Cerebellar cortex (tissue), 1 donor: ENCODE measurements at regions not wholly inside any gene's neighbourhood (a gene's known extent, or its start where the extent isn't known, plus 50 kb on each side); places are given as distances from the start of the nearest gene placed in this dataset.

Experiments used
- DNase-seq: peaks from one replicate; pipeline ENCODE4 v3.0.0-alpha.2; 2015; ENCODE audit warnings: low spot score

DNA sequence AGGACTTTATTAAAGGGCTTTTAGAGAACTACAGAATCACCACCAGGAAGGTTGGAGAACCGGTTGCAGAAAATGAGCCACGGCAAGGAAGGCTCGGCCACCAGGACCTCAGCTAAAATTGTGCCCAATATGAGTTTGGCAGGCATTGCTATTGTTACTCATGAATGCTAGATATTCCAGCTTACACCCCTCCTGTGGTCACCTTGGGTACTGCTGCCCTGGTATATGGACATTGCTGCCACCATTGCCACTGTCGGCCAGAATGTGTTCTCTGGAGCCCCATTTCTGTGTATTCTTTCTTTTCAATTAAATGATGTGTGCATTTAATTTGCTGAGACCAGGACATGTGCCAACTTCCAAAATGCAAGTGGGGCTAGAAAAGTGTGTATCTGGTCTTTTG lies 626.7 kb upstream of the BOD1L1 start:
- peak; percentile 20 for DNase-seq

DNA sequence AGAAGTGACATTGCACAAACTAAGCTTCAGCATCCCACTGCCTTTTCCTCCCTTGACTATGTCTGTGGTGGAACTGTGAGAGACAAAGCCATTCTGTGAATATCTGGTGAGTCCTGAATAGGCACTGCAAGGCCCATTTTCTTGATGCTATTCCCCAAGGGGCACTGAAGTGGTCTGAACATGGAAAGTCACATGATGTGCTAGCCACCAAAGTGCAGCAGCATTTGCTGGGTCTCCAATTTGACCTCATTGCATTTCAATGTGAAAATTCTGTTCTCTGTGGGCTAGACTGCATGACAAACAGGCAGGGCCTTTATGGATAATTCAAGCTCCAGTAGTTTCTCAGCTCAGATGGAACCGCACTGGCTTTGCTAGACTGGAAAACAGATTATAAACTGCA lies 627.4 kb upstream of the BOD1L1 start:
- peak; percentile 6 for DNase-seq

DNA sequence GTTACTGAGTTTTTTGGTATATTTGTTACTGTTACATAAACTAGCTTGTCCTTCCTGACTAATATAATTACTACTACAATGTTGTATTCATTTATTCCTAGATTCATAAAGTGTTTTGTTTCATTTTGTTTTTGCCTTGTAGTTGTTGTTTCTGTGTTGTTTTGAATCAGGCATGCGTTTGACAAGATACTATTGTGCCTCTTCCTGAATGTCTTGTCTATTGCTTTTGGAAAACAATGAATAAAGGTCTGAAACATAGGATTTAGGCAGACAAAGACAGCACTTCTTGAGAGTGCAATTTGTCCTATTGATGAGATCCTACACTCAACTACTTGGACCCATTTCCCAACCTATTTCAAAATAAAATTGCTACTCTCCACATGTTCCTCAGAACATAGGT lies 630.4 kb upstream of the BOD1L1 start:
- no peak for DNase-seq

DNA sequence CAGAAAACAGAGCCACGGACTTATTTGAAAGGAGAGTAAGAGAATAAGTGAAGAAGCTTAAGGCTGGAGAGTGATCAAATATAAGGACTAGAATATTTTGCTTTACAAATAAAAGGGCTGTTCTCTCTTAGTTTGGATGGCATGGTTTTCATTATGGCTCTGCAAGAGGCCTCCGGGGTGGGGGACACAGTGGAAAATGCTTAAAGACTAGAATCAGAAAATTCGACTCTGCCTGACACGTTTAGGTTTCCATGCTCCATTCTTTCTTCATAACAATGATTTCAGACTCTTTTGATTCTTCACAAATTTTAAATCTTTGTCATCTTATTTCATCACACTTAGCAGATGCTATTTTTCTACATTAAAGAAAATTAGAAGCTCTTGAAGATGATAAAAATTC lies 632.4 kb upstream of the BOD1L1 start:
- no peak for DNase-seq

DNA sequence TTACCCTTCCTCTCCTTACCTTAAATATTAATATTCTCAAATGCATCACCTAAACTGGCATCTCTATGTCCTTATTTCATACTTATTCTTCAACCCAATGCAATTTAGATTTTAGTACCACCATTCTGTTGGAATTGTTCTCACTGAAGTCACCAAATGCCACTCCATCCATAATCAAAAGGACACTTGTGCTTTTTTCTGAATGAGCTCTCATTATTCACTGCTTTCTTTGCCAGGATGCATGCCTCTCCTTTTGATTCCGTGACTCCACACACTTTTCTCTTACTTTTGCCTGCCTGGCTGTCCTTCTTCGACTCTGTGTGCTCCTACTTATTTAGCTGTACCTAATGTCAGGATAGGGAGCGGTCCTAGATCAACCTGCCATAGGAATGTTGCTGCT lies 633.1 kb upstream of the BOD1L1 start:
- DNase-seq, result no peak

DNA sequence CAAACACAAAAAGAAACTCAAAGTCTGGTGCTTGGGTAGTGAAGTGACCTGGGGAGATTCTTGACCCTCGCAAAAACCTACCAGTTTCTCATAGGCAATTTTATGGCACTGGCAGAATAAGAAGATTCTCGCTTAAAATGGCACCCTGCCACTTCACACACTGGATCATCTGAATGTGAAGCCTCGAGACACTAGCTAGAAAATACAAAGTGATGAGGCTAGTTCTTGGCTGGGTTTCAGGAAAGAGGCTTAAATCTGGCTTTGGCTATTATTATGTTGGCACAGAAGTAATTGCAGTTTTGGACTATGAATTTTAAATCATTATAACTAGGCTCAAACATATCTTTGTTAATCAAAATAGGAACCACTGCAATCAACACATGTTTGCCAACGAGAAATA lies 634.7 kb upstream of the BOD1L1 start:
- peak; percentile 24 for DNase-seq

DNA sequence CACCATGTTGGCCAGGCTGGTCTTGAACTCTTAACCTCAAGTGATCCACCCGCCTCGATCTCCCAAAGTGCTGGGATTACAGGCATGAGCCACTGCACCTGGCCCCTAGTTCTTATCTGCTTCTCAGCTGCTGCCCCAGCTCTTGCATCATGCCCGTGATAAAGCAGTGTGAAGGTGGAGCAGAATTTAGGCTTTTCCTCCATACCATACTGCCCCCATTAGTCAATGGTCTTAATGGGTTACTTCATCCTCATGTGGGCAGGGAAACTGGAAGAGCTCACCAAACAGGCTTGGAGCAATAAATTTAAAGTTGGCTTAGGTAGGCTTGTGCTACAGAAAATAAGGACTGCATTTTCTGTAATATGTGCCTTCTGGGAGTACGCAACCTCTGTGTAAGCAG lies 636.9 kb upstream of the BOD1L1 start:
- DNase-seq, result no peak

DNA sequence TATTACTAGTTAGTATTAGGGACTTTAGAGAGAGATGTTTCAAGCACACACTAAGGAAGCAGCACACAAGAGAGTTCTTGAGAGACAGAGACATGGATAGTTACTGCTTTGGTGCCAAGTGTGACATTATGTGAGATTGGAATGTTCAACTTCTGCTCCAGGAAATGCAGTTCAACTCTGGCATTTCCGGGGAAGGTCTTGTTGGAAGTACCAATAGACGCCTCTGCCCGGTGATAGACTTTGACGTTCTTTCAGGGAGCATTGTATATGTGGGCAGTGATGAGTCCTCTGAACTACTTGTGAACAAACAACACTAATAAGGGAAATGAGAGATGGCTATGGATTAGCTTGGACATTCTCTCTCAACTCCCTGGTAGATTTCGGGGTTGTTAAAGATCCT lies 638.1 kb upstream of the BOD1L1 start:
- DNase-seq, result no peak

DNA sequence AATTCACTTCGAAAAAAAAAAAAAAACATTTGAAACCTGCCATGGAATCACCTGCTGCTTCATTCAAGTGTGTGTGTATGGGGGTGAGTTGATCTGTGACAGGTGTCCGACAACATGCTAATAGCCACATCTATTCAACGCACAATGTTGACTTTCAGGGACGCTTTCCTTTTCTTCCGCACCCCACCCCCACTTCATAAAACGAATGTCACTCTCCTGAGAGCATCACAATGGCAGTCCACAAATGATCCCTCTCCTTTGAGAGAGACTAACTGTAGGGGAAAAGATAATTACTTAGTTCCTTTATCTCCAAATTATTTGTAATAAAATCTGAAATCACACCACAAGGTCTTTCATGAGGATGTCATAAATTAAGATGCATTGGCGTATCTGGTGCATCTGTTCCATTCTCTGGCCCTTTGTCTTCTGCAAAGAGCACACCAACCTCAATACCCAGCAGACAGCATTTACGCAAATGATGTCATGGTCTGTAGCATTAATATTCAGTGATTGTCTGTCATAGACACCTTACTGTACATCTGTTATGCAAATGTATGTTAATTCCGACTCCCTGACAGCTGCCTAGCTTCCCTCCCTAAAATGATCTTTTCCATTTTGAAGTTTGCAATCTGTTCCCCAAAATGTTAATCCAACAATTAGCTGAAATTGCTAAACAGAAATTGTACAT lies 640.0 kb upstream of the BOD1L1 start:
- no peak for DNase-seq

DNA sequence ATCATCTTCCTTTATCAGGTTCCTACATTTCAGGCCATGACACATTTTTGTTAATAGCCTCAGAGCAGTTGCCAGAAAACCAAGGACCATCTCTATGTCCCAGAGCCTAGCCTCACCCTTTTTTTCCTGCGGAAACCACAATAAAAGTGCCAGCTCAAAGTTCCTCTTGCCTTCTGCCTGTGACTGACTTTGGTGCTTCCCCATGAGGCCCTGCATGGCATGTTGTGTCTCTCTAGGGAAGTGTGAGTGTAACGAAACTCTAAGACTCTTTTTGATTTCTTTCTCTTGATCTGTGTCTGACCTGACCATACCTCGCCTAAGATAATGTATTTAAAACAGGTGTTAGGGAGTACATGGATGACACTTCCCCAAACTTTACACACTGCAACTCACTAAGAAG lies 642.3 kb upstream of the BOD1L1 start:
- no peak for DNase-seq

DNA sequence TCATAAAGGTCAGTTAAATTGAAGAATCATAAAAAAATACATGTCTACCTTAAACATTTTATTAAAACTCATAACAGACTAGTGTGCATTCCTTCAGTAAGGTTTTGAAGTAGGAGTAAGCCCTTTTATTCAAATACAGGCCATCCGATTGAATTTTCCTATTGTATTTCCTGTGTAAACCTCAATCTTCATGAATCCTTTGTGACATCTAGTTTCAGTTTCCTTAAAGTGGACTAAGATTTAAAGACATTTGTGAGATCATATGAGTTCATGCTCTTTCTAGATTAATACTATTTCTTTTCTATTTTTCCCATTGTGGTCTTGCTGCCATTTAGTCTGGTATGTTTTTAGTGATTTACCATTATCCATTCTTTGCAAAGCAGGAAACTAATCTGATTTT lies 644.7 kb upstream of the BOD1L1 start:
- DNase-seq, result no peak

DNA sequence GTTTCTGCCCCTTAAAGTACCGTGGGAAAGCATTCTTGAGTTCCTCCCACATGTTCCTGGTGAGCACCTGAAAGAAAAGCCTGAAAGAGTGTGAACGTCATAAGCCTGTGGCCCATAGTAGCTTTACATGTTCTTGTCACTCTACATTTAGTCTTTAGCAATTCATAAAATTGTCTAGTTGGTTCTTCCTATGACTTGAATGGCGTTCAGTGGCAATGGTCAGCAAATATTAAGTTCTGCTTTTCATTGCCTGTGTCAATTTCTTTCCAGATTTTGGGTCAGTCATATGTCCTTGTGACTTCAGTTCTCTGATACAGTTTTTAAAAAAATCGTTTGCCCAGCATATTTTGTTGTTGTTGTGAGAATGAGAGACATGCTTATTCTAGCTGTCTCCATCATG lies 650.0 kb upstream of the BOD1L1 start:
- no peak for DNase-seq

DNA sequence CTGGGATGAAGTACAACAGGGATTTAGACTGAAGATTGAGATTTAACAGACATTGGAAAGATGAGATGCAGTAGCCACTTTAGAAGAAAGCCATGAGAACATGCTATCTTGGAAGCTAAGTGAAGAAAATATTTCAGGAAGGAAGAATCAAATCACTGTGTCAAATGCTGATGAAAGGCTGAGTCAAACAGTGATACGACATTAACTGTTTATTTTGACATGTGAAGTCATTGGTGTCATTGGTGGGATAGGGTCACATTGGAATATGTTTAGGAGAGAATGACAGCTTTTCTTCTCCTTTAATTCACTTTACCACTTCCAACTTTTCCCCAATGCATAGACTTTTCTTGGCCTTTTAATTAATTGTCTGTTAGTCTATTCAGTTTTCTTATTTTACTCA lies 653.0 kb upstream of the BOD1L1 start:
- no peak for DNase-seq

DNA sequence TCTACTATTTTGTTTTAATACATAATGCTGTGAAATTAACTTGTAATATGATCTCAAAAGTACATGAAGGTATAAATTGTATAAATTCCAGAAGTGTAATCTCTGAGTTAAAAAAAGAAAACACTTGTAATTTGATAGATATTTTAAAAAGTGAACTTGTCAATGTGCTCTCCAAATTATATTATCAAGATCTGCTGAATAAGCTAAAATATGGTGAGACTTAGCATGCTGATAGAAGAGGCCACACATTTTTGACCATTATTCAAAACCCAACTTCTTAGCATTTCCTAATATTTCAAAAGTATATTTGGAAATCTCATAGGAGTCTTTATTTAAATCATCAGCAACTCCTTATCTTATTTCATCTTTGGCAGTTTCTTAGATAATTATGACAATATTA lies 657.1 kb upstream of the BOD1L1 start:
- no peak for DNase-seq

DNA sequence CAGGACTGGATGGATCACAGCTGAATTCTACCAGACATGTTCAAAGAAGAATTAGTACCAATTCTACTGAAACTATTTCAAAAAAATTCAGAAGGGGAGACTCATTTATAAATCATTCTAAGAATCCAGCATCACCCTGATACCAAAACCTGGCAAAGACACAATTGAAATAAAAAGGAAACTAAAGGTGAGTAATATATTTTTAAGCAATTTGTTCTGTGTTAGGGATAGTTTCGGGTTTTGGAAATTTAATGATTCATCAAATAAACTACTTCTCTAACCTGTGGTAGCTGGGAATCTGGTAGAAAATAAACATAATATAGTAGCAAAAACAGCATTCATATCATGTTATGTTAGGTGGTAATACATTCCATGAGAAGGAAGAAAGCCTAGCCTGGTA lies 662.2 kb upstream of the BOD1L1 start:
- no peak for DNase-seq

DNA sequence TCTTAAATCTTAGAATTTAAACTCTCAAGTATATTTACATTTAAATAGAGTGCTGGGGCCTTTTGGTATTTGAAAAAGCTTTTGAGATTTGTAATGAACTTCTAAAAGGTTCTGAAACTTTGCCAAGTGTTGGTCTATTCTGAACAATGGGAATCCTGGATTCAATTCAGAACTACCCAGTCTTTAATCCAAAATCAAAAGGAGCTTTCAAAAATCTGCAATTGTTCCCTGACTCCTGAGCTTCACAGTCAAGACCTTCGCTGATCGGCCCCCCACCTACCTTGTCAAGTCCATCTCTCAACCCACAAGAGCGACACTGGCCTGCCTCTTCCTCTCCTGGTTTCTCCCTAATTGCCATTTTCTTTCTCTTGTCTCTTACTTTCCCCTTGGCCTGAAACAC lies 666.1 kb upstream of the BOD1L1 start:
- DNase-seq, result no peak

DNA sequence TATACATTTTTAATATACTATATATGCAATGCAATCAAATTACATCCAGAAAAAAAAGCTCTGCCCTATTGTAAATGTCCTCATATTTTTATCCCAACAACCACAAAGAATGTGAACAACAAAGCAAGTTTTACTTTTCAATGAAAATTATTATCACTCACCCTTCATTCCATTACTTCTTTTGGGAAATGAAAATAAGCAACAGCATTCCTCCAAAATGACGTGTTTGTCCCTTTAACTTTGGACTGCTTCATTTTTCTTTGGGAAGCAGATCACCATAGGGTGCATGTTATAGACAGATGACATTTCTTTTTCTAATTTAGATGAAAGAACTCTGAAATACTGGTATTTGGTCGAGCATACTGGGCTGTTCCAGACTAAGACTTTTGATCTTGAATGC lies 667.1 kb upstream of the BOD1L1 start:
- no peak for DNase-seq

DNA sequence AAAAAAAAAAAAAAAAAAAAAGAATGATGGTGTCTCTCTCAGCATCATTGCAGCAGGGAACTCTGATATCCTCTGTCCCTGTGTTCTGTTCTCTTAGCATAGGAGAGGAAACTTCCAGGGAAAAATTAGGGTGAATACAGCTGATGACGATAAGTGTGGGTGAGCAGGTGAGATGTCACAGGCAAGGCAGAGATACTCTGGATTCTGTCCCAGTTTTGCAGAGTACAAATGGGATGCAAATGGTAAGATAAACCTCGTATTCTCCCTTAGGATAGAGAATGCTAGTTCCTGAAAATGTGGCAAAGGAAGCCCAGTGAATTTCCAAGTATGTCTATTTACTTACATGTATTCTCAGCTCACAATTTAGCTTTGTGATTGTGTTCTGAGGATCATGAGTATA lies 671.6 kb upstream of the BOD1L1 start:
- peak; percentile 29 for DNase-seq

DNA sequence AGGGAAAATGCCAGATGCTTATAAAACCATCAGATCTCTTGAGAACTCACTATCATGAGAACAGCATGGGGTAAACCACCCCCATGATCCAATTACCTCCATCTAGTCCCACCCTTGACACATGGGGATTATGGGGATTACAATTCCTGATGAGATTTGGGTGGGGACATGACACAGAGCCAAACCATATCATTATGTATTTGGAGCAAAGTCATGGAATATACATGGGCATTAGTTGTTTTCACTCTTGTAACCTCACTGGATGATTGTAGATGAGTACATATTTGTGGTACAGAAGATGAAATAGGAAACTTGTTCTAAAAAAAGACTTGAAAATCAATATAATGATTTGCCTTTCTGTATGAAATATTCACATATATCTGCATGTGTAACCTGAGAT lies 674.5 kb upstream of the BOD1L1 start:
- no peak for DNase-seq

DNA sequence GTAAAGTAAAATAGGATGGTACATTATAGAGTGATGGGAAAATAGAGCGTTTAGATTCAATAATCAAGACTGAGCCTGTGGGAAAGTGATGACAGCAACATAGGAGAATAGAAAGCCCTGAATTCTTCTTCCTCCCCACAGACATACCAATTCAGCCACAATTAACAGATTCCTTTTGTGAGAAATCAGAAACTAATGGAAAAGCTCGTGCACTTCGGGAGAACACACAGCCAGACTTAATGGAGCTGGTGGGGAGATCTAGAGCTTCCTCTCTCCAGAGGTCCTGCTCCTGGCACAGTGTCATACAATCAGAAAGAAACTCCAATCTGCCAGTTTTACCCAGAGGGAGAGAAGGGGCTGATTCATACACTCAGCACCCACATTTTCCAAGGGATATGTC lies 676.3 kb upstream of the BOD1L1 start:
- DNase-seq, result no peak

DNA sequence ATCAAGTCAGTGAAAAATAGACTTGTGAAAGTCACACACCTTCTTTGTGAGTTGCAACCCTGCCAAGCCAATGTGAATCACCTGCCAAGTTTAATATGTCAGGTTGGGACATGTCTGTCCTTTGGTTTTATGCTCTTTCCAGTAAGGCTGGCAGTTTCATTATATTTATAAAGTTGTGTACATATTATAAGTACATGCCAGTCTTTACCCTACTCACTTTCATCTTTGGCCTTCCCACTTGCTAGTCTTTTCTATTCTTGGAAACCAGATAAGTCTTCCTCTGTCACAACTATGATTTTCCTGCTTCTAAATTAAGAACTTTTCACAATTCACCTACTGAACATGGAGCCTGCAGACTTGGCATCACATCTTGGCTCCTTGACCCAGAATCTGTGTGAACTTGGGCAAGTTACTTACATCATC lies 680.7 kb upstream of the BOD1L1 start:
- DNase-seq, result no peak

DNA sequence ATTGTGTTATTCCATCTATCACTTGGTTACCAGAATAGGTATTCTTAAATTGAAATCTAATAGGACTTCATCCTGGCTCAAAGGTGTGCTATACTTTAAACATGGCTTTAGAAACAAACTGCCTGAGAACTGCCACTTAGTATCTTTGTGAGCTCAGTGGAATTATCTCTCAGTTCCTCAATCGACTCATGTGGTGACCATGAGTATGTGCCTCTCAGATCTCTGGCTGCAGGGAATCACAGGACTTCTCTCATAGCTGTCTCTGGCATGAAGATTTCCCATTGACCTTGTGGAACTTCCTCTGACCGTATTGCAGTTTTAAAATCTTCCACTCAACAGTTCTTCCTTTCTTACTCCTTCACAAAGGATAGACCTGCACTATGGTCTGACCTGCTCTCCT lies 681.9 kb upstream of the BOD1L1 start:
- DNase-seq, result no peak

DNA sequence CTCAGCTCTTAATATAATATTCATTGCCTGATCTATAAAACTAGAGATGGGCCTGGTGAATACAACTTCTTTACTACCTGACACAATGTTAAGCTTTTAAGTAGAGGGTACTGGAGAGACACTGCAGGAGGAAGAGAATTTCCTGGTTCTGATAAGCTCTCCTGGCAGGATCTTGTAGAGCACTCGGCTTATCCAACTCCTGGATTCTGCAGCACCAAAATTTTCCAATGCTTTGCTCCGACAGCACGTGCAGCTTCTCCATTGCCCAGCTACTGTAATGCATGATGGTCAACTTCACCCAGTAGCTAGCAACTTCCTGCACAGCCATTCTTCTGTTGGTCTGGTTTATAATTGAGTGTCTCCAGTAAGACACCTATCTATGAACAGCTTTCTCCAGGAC lies 686.2 kb upstream of the BOD1L1 start:
- no peak for DNase-seq

DNA sequence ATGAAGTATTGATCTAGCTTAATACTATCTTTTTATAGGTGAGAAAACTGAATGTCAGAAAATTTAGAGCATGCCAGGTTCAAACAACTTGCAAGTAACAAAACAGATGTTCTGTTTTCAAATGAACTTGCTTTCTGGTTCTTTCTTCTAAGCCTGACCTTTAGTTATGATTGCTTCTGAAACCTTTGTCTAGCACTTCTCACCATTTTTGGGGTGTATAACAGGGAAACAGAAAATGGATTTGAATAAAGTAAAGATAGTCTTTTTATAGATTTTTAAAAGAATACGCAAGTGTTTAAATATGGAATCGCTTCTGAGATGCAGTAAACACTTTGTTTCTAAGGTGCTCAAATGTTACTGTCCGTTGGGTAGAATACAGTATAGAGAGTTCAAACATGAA lies 687.2 kb upstream of the CPEB2 start:
- DNase-seq, result no peak

DNA sequence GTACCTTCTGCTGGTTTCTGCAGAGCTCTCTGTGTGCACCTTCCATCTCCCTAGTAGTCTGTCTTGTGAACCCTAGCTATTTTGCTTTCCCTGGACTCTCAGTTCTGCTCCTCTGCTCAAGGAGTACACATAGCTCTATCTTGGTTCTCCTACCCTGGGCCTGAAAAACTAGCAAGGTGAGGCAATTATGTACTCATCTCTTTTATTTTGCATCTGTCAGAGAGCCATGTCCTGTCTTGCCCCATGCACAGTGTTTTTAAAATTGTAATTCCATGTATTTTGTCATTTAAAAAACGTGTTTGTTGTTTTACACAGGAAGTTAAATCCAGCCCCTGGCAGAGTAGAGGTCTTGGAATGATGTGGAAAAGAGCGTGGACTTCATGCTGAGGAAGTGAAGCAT lies 684.9 kb upstream of the CPEB2 start:
- DNase-seq, result no peak
